ENCODE measurements at regions not wholly inside any gene's neighbourhood (a gene's known extent, or its start where the extent isn't known, plus 50 kb on each side); places are given as distances from the start of the nearest gene placed in this dataset.

- POLR2A ChIA-PET = no interaction called here
- no peaks in the 10 kb centered on the region for H3K9me3 ChIP-seq (replicated peaks; ENCODE audit: control insufficient read depth, insufficient read depth, low read length)
- no peaks in the 10 kb centered on the region for H3K36me3 ChIP-seq (ENCODE audit: control insufficient read depth in 2 of 2, extremely low read depth in 1 of 2, insufficient read depth in 2 of 2, low read length in 2 of 2)
- BruUV-seq (replicated peaks) = no TSS peak
- no peaks in the 10 kb centered on the region for H4K20me1 ChIP-seq (replicated peaks; ENCODE audit: control insufficient read depth, extremely low read depth, insufficient read depth, low read length)
- no peak overlapping the region for H3K27ac ChIP-seq (ENCODE audit: insufficient read depth, low read depth, low read length)
- H3K4me3 ChIP-seq (replicated peaks in 1 of 3; ENCODE audit: insufficient read depth in 1 of 3, low read depth in 1 of 3, low read length in 3 of 3) = no peak overlapping the region
- no peak for FAIRE-seq
- no peaks in the 10 kb centered on the region for H3K79me2 ChIP-seq (ENCODE audit: control insufficient read depth, insufficient read depth, low read length)
- no peak overlapping the region for H3K4me2 ChIP-seq (ENCODE audit: insufficient read depth, low read length)
- H3K9me1 ChIP-seq (replicated peaks; ENCODE audit: control insufficient read depth, extremely low read depth, insufficient read depth, low read length) = no peaks in the 10 kb centered on the region
- dilution Hi-C loops (cut with MboI; ENCODE audit: extremely low pct_ligation_motif_present, low sequenced_read_pairs) (no loop called here), intact Hi-C loops (cut with micrococcal nuclease) (no loop called here)
- no peaks in the 10 kb centered on the region for H3K4me1 ChIP-seq (ENCODE audit: control insufficient read depth, extremely low read depth, insufficient read depth, low read length)
- CTCF ChIA-PET = no interaction called here
- no peak overlapping the region for H2AFZ ChIP-seq (ENCODE audit: low read depth, low read length)
- H3K9ac ChIP-seq (replicated peaks; ENCODE audit: extremely low read depth, insufficient read depth, low read length) = no peak overlapping the region
- TF ChIP-seq POLR2A (IDR thresholded peaks at IDR 0.05; ENCODE audit: low read depth, low read length) = no peak
- TF ChIP-seq, protein P1, sequence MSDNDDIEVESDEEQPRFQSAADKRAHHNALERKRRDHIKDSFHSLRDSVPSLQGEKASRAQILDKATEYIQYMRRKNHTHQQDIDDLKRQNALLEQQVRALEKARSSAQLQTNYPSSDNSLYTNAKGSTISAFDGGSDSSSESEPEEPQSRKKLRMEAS (IDR thresholded peaks at IDR 0.05; ENCODE audit: insufficient read depth, insufficient read length) = no peak
- TF ChIP-seq FOS (IDR thresholded peaks at IDR 0.05; ENCODE audit: borderline replicate concordance, insufficient read depth, low read length) = no peak
- TF ChIP-seq JUN (IDR thresholded peaks at IDR 0.05; ENCODE audit: borderline replicate concordance, insufficient read depth, insufficient read length, low read depth) = no peak
- TF ChIP-seq EZH2 (IDR thresholded peaks at IDR 0.05; ENCODE audit: borderline replicate concordance, low read depth, low read length, severe bottlenecking) = no peak
- TF ChIP-seq POLR2AphosphoS5 (IDR thresholded peaks at IDR 0.05; ENCODE audit: insufficient read depth, low read depth, low read length) = no peak
- no peak for TF ChIP-seq CTCF (IDR thresholded peaks at IDR 0.05; ENCODE audit: extremely low read depth in 1 of 2, insufficient read depth in 1 of 2, low read depth in 1 of 2, low read length in 2 of 2)
- TF ChIP-seq MYC (IDR thresholded peaks at IDR 0.05; ENCODE audit: low read depth, low read length) = no peak
- no peaks in the 10 kb centered on the region for H3K27me3 ChIP-seq (ENCODE audit: control insufficient read depth in 2 of 2, insufficient read depth in 2 of 2, low read length in 2 of 2)
- DNase-seq (ENCODE audit: low read depth, low spot score) = no peak
Measured at GRCh38 chr3:190728574-190729246, 133.8 kb downstream of the GMNC start.
